AG04450 (cell line): ENCODE measurements at regions not wholly inside any gene's neighbourhood (a gene's known extent, or its start where the extent isn't known, plus 50 kb on each side); places are given as distances from the start of the nearest gene placed in this dataset.

Experiments used
- CTCF ChIA-PET: fragments of 300-600, 350-600 bp; formaldehyde crosslinking; extraction: SDS; loops from one replicate; lab custom pipeline; 2022; ENCODE audit warnings: antibody characterized with exemption, inconsistent platforms; lab: Charles Lee
- POLR2A ChIA-PET: fragments of 350-600 bp; formaldehyde crosslinking; extraction: SDS; loops from one replicate; lab custom pipeline; 2021; ENCODE audit warnings: antibody characterized with exemption, inconsistent platforms; lab: Yijun Ruan, JAX
- DNase-seq: peaks from one replicate; pipeline ENCODE4 v3.0.0-alpha.2; 2011; ENCODE audit warnings: low read depth, low spot score
- H3K27ac ChIP-seq: one replicate; pipeline ENCODE4 v1.5.1; 2012; ENCODE audit warnings: low read depth, low read length, control low read depth
- H3K27me3 ChIP-seq: one replicate; pipeline ENCODE4 v1.6.0; 2012; ENCODE audit warnings: low read length; ENCODE audit not compliant: control insufficient read depth, insufficient read depth
- H3K4me3 ChIP-seq: 2 replicates; pipeline ENCODE4 v1.5.1; 2011; ENCODE audit warnings: mild to moderate bottlenecking, low read depth, low read length, control low read depth
- H3K9me3 ChIP-seq: 2 replicates; pipeline ENCODE4 v1.5.1; 2012; ENCODE audit warnings: low read length; ENCODE audit not compliant: control insufficient read depth, insufficient read depth
- CTCF ChIP-seq: IDR thresholded peaks from 2 replicates; pipeline ENCODE4 v1.5.1; 2011; ENCODE audit warnings: low read depth, low read length, control low read depth, inconsistent platforms

- POLR2A ChIA-PET, result no interaction called here
- H3K27me3 ChIP-seq, result peaks cover 33% of the 10 kb centered on the region
- H3K4me3 ChIP-seq, result no peak overlapping the region
- no peaks in the 10 kb centered on the region for H3K9me3 ChIP-seq
- DNase-seq, result no peak
- H3K27ac ChIP-seq, result no peak overlapping the region
- CTCF ChIA-PET, result interaction anchor here (1.1 kb wide), 1 partner anchor 123 kb away, joined by 4 read pairs; no protein-coding TSS in a partner anchor
- no peak for TF ChIP-seq CTCF
Observed at GRCh38 chr2:109669731-109670130, 55.6 kb downstream of the SOWAHC start.

GRCh38 chr2:109670556-109671411 lies 56.6 kb downstream of the SOWAHC start:
- Histone ChIP-seq H3K27me3 (peaks cover 35% of the 10 kb centered on the region), H3K27ac (no peak overlapping the region), H3K9me3 (no peaks in the 10 kb centered on the region), H3K4me3 (no peak overlapping the region)
- DNase-seq, result no peak
- POLR2A ChIA-PET, result no interaction called here
- no peak for TF ChIP-seq CTCF
- CTCF ChIA-PET, result no interaction called here

GRCh38 chr2:109674894-109675534 lies 60.9 kb downstream of the SOWAHC start:
- no peak overlapping the region for H3K27ac ChIP-seq
- H3K4me3 ChIP-seq, result no peak overlapping the region
- ChIA-PET POLR2A (no interaction called here), CTCF (interaction anchor here (0.7 kb wide), 1 partner anchor 59 kb away, joined by 3 read pairs; no protein-coding TSS in a partner anchor)
- no peak for TF ChIP-seq CTCF
- no peaks in the 10 kb centered on the region for H3K9me3 ChIP-seq
- DNase-seq, result no peak
- peaks cover 33% of the 10 kb centered on the region for H3K27me3 ChIP-seq

GRCh38 chr2:109675666-109676345 lies 61.6 kb downstream of the SOWAHC start:
- no peak for TF ChIP-seq CTCF
- Histone ChIP-seq H3K9me3 (no peaks in the 10 kb centered on the region), H3K27ac (no peak overlapping the region), H3K27me3 (peaks cover 32% of the 10 kb centered on the region), H3K4me3 (no peak overlapping the region)
- no peak for DNase-seq
- POLR2A ChIA-PET, result no interaction called here
- CTCF ChIA-PET, result no interaction called here
